GM19043 (cell line): ENCODE measurements at regions not wholly inside any gene's neighbourhood (a gene's known extent, or its start where the extent isn't known, plus 50 kb on each side); places are given as distances from the start of the nearest gene placed in this dataset.
"Not testable (repeated sequence)": the region's sequence is repeated elsewhere in the genome, so short reads cannot be mapped to it uniquely, and the experiment has no call there.

ENCODE experiments used
- ATAC-seq: cut with Tn5 transposase; IDR thresholded peaks from one replicate; pipeline ENCODE4 v1.9.1; 2021; ENCODE audit warnings: low read depth; ENCODE audit not compliant: unreplicated experiment

DNA sequence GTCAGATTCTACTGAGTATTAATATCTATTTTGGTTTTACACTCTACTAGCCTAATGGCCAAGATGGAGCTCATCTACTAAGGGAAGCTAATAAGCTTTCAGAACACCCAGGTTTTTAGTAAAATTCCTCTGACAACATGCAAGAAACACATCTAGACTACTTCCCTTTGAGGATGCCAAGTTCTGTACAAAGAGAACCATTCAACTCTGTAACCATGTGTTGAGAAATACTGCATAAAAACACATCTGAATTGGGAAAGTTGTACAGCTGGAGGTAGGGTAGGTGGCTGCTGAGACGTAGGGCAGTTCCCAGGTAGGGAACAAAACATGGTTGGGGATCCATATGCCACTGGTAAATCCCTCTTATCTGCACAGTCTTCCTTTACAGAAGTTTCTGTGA, 66.2 kb downstream of the SC5D start:
- no peak for ATAC-seq

GRCh38 chr11:121359591-121359990, 67.0 kb downstream of the SC5D start:
- no peak for ATAC-seq

GRCh38 chr11:121362955-121363354, 70.4 kb downstream of the SC5D start:
- not testable (repeated sequence) for ATAC-seq

DNA sequence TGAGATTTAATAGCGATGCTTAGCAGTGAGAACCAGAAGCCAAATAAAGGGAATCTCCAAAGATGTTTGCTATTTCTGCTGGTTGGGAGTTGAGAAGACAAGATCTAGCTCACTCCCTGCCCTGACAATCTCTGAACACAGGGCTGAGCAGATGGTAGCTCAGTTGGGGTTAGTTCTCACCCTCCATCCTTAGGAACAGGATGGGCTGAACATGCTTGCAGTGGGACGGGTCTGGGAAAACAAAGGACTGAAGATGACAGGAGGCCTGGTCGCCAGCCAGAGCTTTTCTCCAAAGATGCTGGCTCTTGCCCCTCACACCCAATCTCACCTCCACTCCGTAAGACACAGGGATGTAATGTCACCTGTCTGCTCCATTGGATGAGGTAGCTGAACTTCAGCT, 72.7 kb downstream of the SC5D start:
- no peak for ATAC-seq

- no peak for ATAC-seq
These were observed 73.5 kb downstream of the SC5D start for GRCh38 chr11:121366038-121366437.

GRCh38 chr11:121367001-121367843, 74.7 kb downstream of the SC5D start:
- ATAC-seq, result peak; percentile 89

GRCh38 chr11:121367844-121368225, 75.3 kb downstream of the SC5D start:
- ATAC-seq, result no peak

DNA sequence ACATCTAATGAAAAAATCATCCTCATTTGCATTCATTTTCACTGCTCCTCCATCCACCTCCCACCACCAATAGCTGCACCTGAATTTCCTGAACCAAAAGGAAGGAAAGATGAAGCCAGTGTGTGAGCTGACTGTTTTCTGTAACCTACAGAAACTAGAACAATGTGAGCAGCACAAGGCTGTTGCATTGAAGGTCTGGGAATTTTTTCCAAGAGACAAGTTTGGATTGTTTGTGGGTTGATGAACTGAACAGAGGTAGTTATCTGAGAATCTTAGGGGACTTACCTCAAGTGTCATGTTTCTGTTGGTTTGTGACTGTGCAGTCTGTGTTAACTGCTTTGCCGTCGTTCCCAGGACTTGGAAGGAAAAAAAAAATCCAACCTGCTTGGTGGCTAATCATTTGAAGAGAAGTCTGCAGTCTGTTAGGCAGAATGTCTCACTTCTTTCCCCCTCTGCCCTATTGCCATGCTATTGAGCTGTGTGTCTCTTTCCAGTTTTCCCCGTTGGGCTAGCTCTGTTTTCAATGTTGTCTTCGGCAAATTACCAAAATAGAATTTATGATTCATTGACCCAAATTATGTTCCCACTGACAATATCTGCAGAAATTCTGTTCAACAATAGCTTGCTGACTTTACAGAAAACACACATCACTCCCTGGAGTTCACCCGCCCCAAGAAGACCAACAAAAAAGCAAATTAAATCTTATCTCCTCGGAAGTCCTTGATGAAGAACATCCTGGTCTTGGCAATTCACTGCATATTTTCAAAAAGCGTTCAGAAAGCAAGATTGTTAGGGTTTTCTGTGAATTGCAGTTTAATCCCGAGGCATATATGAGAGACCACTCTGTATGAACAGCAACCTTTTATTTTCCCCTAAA, 76.0 kb downstream of the SC5D start:
- no peak for ATAC-seq

GRCh38 chr11:121369366-121369765, 76.8 kb downstream of the SC5D start:
- ATAC-seq, result no peak

DNA sequence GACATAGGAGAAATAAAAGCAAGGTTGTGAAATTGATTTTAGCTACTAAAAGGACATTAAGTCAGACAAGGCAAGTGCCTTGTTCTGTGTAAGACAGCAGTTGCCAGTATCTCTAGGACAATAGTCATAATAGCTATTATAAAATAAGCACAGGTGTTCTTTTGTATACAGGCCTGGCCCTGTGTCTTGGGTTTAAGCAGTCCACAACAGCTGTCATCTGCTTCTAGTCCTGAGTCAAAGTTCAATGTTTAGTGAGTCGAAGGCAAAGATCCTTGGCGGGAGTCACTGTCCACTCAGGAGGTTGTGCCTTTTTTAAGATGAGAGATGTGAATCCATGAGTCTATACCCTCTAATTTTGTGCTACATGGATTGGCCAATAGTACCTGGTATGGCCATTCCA, 79.5 kb downstream of the SC5D start:
- ATAC-seq, result no peak

- peak; percentile 70 for ATAC-seq
These were observed 79.3 kb upstream of the SORL1 start for GRCh38 chr11:121372671-121373429.

- ATAC-seq, result no peak
These were observed 77.7 kb upstream of the SORL1 start for GRCh38 chr11:121374286-121374985.

GRCh38 chr11:121376130-121376529, 76.0 kb upstream of the SORL1 start:
- ATAC-seq, result no peak

- ATAC-seq, result not testable (repeated sequence)
These were observed 72.8 kb upstream of the SORL1 start for GRCh38 chr11:121379145-121379810.

GRCh38 chr11:121383716-121384115, 68.4 kb upstream of the SORL1 start:
- no peak for ATAC-seq

DNA sequence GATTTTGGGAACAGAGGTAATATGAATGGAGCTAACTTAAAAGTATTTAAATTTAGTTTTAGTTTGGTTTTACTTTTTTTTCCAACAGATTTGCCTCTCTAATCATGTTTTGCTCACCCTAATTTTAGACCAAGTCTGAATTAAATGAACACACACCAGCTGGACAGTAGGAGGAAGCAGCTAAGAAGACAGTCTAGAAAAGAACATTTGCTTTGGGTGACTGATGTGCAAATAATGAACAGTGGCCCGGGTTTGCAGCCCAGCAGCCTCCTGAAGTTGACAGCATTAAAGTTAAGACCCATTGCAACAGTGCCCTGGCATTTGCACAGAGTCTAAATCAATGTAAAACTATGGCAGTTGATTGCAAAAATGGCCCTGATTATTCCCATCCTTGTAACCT, 66.4 kb upstream of the SORL1 start:
- ATAC-seq, result no peak
